Activated B cell treated with CpG ODN at 0.5 μM for 24 hours (primary cell): ENCODE measurements at regions not wholly inside any gene's neighbourhood (a gene's known extent, or its start where the extent isn't known, plus 50 kb on each side); places are given as distances from the start of the nearest gene placed in this dataset.

Experiments used
- ATAC-seq: fragments of 200-7000 bp; cut with Tn5 transposase; one replicate; pipeline ENCODE4 v1.10.0; 2021; ENCODE audit warnings: low read depth, mild to moderate bottlenecking, moderate library complexity
- CTCF ChIA-PET: fragments of 350-600 bp; sonication (Branson Sonifier 250); formaldehyde crosslinking; loops from one replicate; lab custom pipeline; 2021; ENCODE audit warnings: antibody characterized with exemption; lab: Charles Lee
- POLR2A ChIA-PET: fragments of 350-600 bp; sonication (Branson Sonifier 250); formaldehyde crosslinking; loops from one replicate; lab custom pipeline; 2021; ENCODE audit warnings: antibody characterized with exemption; lab: Charles Lee
- DNase-seq: peaks from one replicate; pipeline ENCODE4 v3.0.0; 2022
- H3K27ac Mint-ChIP-seq: one replicate; pipeline ENCODE4 v1.8.0; 2020; ENCODE audit warnings: mixed read lengths
- H3K27me3 Mint-ChIP-seq: one replicate; pipeline ENCODE4 v1.8.0; 2021; ENCODE audit warnings: mixed read lengths
- H3K36me3 Mint-ChIP-seq: one replicate; pipeline ENCODE4 v1.8.0; 2021; ENCODE audit warnings: low read depth, mixed read lengths
- H3K4me1 Mint-ChIP-seq: one replicate; pipeline ENCODE4 v1.8.0; 2021; ENCODE audit warnings: mixed read lengths
- H3K4me3 Mint-ChIP-seq: one replicate; pipeline ENCODE4 v1.8.0; 2020; ENCODE audit warnings: mild to moderate bottlenecking, mixed read lengths
- H3K9me3 Mint-ChIP-seq: one replicate; pipeline ENCODE4 v1.8.0; 2020; ENCODE audit warnings: mixed read lengths
- CTCF ChIP-seq: fragments of 200-600 bp; IDR thresholded peaks from one replicate; pipeline ENCODE4 v1.8.0; 2022; ENCODE audit warnings: antibody characterized with exemption, mild to moderate bottlenecking
- intact Hi-C: fragments of 100-400 bp; cut with micrococcal nuclease; formaldehyde crosslinking; loops from one replicate; pipeline ENCODE4 v1.15.1; 2024

- ChIA-PET POLR2A (no interaction called here), CTCF (no interaction called here)
- no peaks in the 10 kb centered on the region for H3K27me3 Mint-ChIP-seq
- ATAC-seq (no peak), DNase-seq (no peak)
- intact Hi-C loops = no loop called here
- H3K4me3 Mint-ChIP-seq = no peak overlapping the region
- no peak overlapping the region for H3K27ac Mint-ChIP-seq
- TF ChIP-seq CTCF = no peak
- H3K4me1 Mint-ChIP-seq = no peaks in the 10 kb centered on the region
- no peaks in the 10 kb centered on the region for H3K9me3 Mint-ChIP-seq
- no peaks in the 10 kb centered on the region for H3K36me3 Mint-ChIP-seq
Observed at GRCh38 chr9:106766616-106767015, 96.3 kb upstream of the ZNF462 start.

GRCh38 chr9:106769331-106769730 lies 93.6 kb upstream of the ZNF462 start:
- no peaks in the 10 kb centered on the region for H3K4me1 Mint-ChIP-seq
- H3K36me3 Mint-ChIP-seq = no peaks in the 10 kb centered on the region
- DNase-seq (no peak), ATAC-seq (no peak)
- no peak for TF ChIP-seq CTCF
- POLR2A ChIA-PET = no interaction called here
- H3K27me3 Mint-ChIP-seq = no peaks in the 10 kb centered on the region
- intact Hi-C loops = no loop called here
- no peak overlapping the region for H3K4me3 Mint-ChIP-seq
- no peaks in the 10 kb centered on the region for H3K9me3 Mint-ChIP-seq
- H3K27ac Mint-ChIP-seq = no peak overlapping the region
- CTCF ChIA-PET = no interaction called here

- H3K27ac Mint-ChIP-seq = no peak overlapping the region
Observed at GRCh38 chr9:106771608-106772007, 91.4 kb upstream of the ZNF462 start.

GRCh38 chr9:106772523-106773290 lies 90.3 kb upstream of the ZNF462 start:
- CTCF ChIA-PET = no interaction called here
- POLR2A ChIA-PET = no interaction called here
- intact Hi-C loops = no loop called here
- H3K27me3 Mint-ChIP-seq = no peaks in the 10 kb centered on the region
- TF ChIP-seq CTCF = no peak
- DNase-seq (no peak), ATAC-seq (no peak)
- no peaks in the 10 kb centered on the region for H3K4me1 Mint-ChIP-seq
- no peak overlapping the region for H3K27ac Mint-ChIP-seq
- no peaks in the 10 kb centered on the region for H3K36me3 Mint-ChIP-seq
- H3K9me3 Mint-ChIP-seq = no peaks in the 10 kb centered on the region
- no peak overlapping the region for H3K4me3 Mint-ChIP-seq

More at GRCh38 chr9:106771608-106772007, 91.4 kb upstream of the ZNF462 start:
- intact Hi-C loops = no loop called here
- ATAC-seq (no peak), DNase-seq (no peak)
- TF ChIP-seq CTCF = no peak
- POLR2A ChIA-PET = no interaction called here
- Mint-ChIP-seq H3K36me3 (no peaks in the 10 kb centered on the region), H3K9me3 (no peaks in the 10 kb centered on the region), H3K4me1 (no peaks in the 10 kb centered on the region), H3K27me3 (no peaks in the 10 kb centered on the region), H3K4me3 (no peak overlapping the region)
- CTCF ChIA-PET = no interaction called here

- no peak overlapping the region for H3K4me3 Mint-ChIP-seq
- no peaks in the 10 kb centered on the region for H3K27me3 Mint-ChIP-seq
- intact Hi-C loops = no loop called here
- no peaks in the 10 kb centered on the region for H3K9me3 Mint-ChIP-seq
- H3K27ac Mint-ChIP-seq = no peak overlapping the region
- ChIA-PET CTCF (no interaction called here), POLR2A (no interaction called here)
- H3K36me3 Mint-ChIP-seq = no peaks in the 10 kb centered on the region
- no peaks in the 10 kb centered on the region for H3K4me1 Mint-ChIP-seq
- no peak for TF ChIP-seq CTCF
- ATAC-seq (no peak), DNase-seq (no peak)
Observed at GRCh38 chr9:106773750-106774149, 89.2 kb upstream of the ZNF462 start.
